Spinal cord (tissue), 9 donors: ENCODE measurements at regions not wholly inside any gene's neighbourhood (a gene's known extent, or its start where the extent isn't known, plus 50 kb on each side); places are given as distances from the start of the nearest gene placed in this dataset.

ENCODE experiments used
- DNase-seq, 6 donors: peaks; one replicate each; pipeline versions ENCODE4 v3.0.0 to v3.0.0-alpha.2; 2013 to 2015; ENCODE audit warnings: low spot score in 6 of 6, low read depth in 4 of 6
- H3K27ac ChIP-seq: one replicate; pipeline ENCODE4 v1.5.1; 2013; ENCODE audit warnings: low read depth, low read length, control low read depth
- H3K27me3 ChIP-seq: one replicate; pipeline ENCODE4 v1.6.1; 2013; ENCODE audit warnings: low read length; ENCODE audit not compliant: control insufficient read depth, insufficient read depth
- H3K36me3 ChIP-seq: one replicate; pipeline ENCODE4 v1.6.1; 2013; ENCODE audit warnings: low read length; ENCODE audit not compliant: control insufficient read depth, insufficient read depth
- H3K4me1 ChIP-seq: one replicate; pipeline ENCODE4 v1.6.1; 2013; ENCODE audit warnings: low read length; ENCODE audit not compliant: control insufficient read depth, insufficient read depth
- H3K4me3 ChIP-seq: one replicate; pipeline ENCODE4 v1.5.1; 2013; ENCODE audit warnings: low read depth, low read length, control low read depth
- H3K9me3 ChIP-seq: one replicate; pipeline ENCODE4 v1.6.1; 2013; ENCODE audit warnings: low read length; ENCODE audit not compliant: control insufficient read depth, insufficient read depth
- WGBS: methylation state at CpG from one replicate; pipeline ENCODE4 v1.1.5; 2013; ENCODE audit warnings: missing lambda C conversion rate; ENCODE audit not compliant: insufficient coverage; 5-methylcytosine and 5-hydroxymethylcytosine counted together
- donor health status: healthy.

- H3K9me3 ChIP-seq = no peaks in the 10 kb centered on the region
- no peaks in the 10 kb centered on the region for H3K36me3 ChIP-seq
- DNase-seq = no peak
- WGBS = no CpG with 5 or more reads among the region's 3 CpGs
- H3K27ac ChIP-seq = no peak overlapping the region
- H3K4me3 ChIP-seq = no peak overlapping the region
- H3K4me1 ChIP-seq = no peaks in the 10 kb centered on the region
- H3K27me3 ChIP-seq = no peaks in the 10 kb centered on the region
These were observed 236.1 kb upstream of the USP25 start for GRCh38 chr21:15493646-15494045.

- H3K27ac ChIP-seq = no peak overlapping the region
- H3K27me3 ChIP-seq = no peaks in the 10 kb centered on the region
- DNase-seq = no peak
- WGBS = 91% methylated on average over 5 of the region's 11 CpGs
- H3K4me1 ChIP-seq = no peaks in the 10 kb centered on the region
- H3K36me3 ChIP-seq = no peaks in the 10 kb centered on the region
- H3K9me3 ChIP-seq = no peaks in the 10 kb centered on the region
- H3K4me3 ChIP-seq = no peak overlapping the region
These were observed 235.3 kb upstream of the USP25 start for GRCh38 chr21:15494481-15494880.

- no peaks in the 10 kb centered on the region for H3K9me3 ChIP-seq
- DNase-seq = no peak
- H3K4me1 ChIP-seq = no peaks in the 10 kb centered on the region
- no peaks in the 10 kb centered on the region for H3K27me3 ChIP-seq
- no peak overlapping the region for H3K27ac ChIP-seq
- 91% methylated on average over 3 of the region's 3 CpGs for WGBS
- H3K4me3 ChIP-seq = no peak overlapping the region
- no peaks in the 10 kb centered on the region for H3K36me3 ChIP-seq
These were observed 233.8 kb upstream of the USP25 start for GRCh38 chr21:15495965-15496364.

GRCh38 chr21:15496911-15497310, 232.9 kb upstream of the USP25 start:
- 82% methylated on average over 2 of the region's 2 CpGs for WGBS
- Histone ChIP-seq H3K4me1 (no peaks in the 10 kb centered on the region), H3K4me3 (no peak overlapping the region), H3K27me3 (no peaks in the 10 kb centered on the region), H3K27ac (no peak overlapping the region), H3K9me3 (no peaks in the 10 kb centered on the region), H3K36me3 (no peaks in the 10 kb centered on the region)
- DNase-seq = no peak

GRCh38 chr21:15498455-15498854, 231.3 kb upstream of the USP25 start:
- H3K4me1 ChIP-seq = no peaks in the 10 kb centered on the region
- H3K27ac ChIP-seq = no peak overlapping the region
- H3K9me3 ChIP-seq = no peaks in the 10 kb centered on the region
- no peaks in the 10 kb centered on the region for H3K27me3 ChIP-seq
- no peak for DNase-seq
- no peak overlapping the region for H3K4me3 ChIP-seq
- no peaks in the 10 kb centered on the region for H3K36me3 ChIP-seq

GRCh38 chr21:15506086-15506485, 223.7 kb upstream of the USP25 start:
- no peaks in the 10 kb centered on the region for H3K27me3 ChIP-seq
- DNase-seq = no peak
- H3K4me1 ChIP-seq = no peaks in the 10 kb centered on the region
- no peak overlapping the region for H3K27ac ChIP-seq
- H3K36me3 ChIP-seq = no peaks in the 10 kb centered on the region
- WGBS = no CpG with 5 or more reads among the region's 1 CpG
- no peak overlapping the region for H3K4me3 ChIP-seq
- no peaks in the 10 kb centered on the region for H3K9me3 ChIP-seq

GRCh38 chr21:15508554-15508953, 221.2 kb upstream of the USP25 start:
- Histone ChIP-seq H3K4me3 (no peak overlapping the region), H3K4me1 (no peaks in the 10 kb centered on the region), H3K27ac (no peak overlapping the region), H3K9me3 (no peaks in the 10 kb centered on the region), H3K27me3 (no peaks in the 10 kb centered on the region), H3K36me3 (no peaks in the 10 kb centered on the region)
- DNase-seq = no peak
- 86% methylated on average over 3 of the region's 3 CpGs for WGBS

- Histone ChIP-seq H3K9me3 (no peaks in the 10 kb centered on the region), H3K4me1 (no peaks in the 10 kb centered on the region), H3K27me3 (no peaks in the 10 kb centered on the region), H3K27ac (no peak overlapping the region), H3K36me3 (no peaks in the 10 kb centered on the region), H3K4me3 (no peak overlapping the region)
- WGBS = 99% methylated on average over 7 of the region's 8 CpGs
- no peak for DNase-seq
These were observed 215.5 kb upstream of the USP25 start for GRCh38 chr21:15514073-15514946.

GRCh38 chr21:15515908-15516307, 213.9 kb upstream of the USP25 start:
- WGBS = no CpG with 5 or more reads among the region's 2 CpGs
- Histone ChIP-seq H3K4me3 (no peak overlapping the region), H3K9me3 (no peaks in the 10 kb centered on the region), H3K4me1 (no peaks in the 10 kb centered on the region), H3K36me3 (no peaks in the 10 kb centered on the region), H3K27ac (no peak overlapping the region), H3K27me3 (no peaks in the 10 kb centered on the region)
- no peak for DNase-seq

GRCh38 chr21:15517394-15517793, 212.4 kb upstream of the USP25 start:
- Histone ChIP-seq H3K9me3 (no peaks in the 10 kb centered on the region), H3K4me3 (no peak overlapping the region), H3K27ac (no peak overlapping the region), H3K36me3 (no peaks in the 10 kb centered on the region), H3K4me1 (no peaks in the 10 kb centered on the region), H3K27me3 (no peaks in the 10 kb centered on the region)
- no peak for DNase-seq
